ENCODE measurements at regions not wholly inside any gene's neighbourhood (a gene's known extent, or its start where the extent isn't known, plus 50 kb on each side); places are given as distances from the start of the nearest gene placed in this dataset.
"Not testable (repeated sequence)": the region's sequence is repeated elsewhere in the genome, so short reads cannot be mapped to it uniquely, and the experiment has no call there.

GRCh38 chr17:30711626-30712507, 112.6 kb downstream of the CRLF3 start:
- H2AFZ ChIP-seq (ENCODE audit: low read length, unreplicated experiment); H3K27ac ChIP-seq (ENCODE audit: low read depth, low read length); H3K79me2 ChIP-seq (ENCODE audit: control insufficient read depth, insufficient read depth, low read length, unreplicated experiment); H3K27me3 ChIP-seq (ENCODE audit: insufficient read depth, low read length); H3K4me3 ChIP-seq (ENCODE audit: low read depth, low read length); H3K4me1 ChIP-seq (ENCODE audit: control insufficient read depth, insufficient read depth, low read length, unreplicated experiment); H3K36me3 ChIP-seq (ENCODE audit: insufficient read depth, low read length): not testable (repeated sequence)

GRCh38 chr17:30711176-30711575, 113.3 kb downstream of the CRLF3 start:
- H3K4me3 ChIP-seq (ENCODE audit: low read depth, low read length), result not testable (repeated sequence)

GRCh38 chr17:30710276-30711088, 114.0 kb downstream of the CRLF3 start:
- not testable (repeated sequence) for H3K4me1 ChIP-seq (ENCODE audit: control insufficient read depth, insufficient read depth, low read length, unreplicated experiment); H3K79me2 ChIP-seq (ENCODE audit: control insufficient read depth, insufficient read depth, low read length, unreplicated experiment); H3K27ac ChIP-seq (ENCODE audit: low read depth, low read length); H3K36me3 ChIP-seq (ENCODE audit: insufficient read depth, low read length)
- Histone ChIP-seq H3K4me3 (ENCODE audit: low read depth, low read length) (peak overlapping the region; percentile 88), H2AFZ (ENCODE audit: low read length, unreplicated experiment) (peak overlapping the region; percentile 60), H3K27me3 (ENCODE audit: insufficient read depth, low read length) (peaks cover 15% of the 10 kb centered on the region; the same call in 1 of the 2 replicates)

More at GRCh38 chr17:30711176-30711575, 113.3 kb downstream of the CRLF3 start:
- H3K4me1 ChIP-seq (ENCODE audit: control insufficient read depth, insufficient read depth, low read length, unreplicated experiment); H3K79me2 ChIP-seq (ENCODE audit: control insufficient read depth, insufficient read depth, low read length, unreplicated experiment); H2AFZ ChIP-seq (ENCODE audit: low read length, unreplicated experiment); H3K27me3 ChIP-seq (ENCODE audit: insufficient read depth, low read length); H3K27ac ChIP-seq (ENCODE audit: low read depth, low read length); H3K36me3 ChIP-seq (ENCODE audit: insufficient read depth, low read length): not testable (repeated sequence)

- H3K36me3 ChIP-seq (ENCODE audit: insufficient read depth, low read length); H3K4me1 ChIP-seq (ENCODE audit: control insufficient read depth, insufficient read depth, low read length, unreplicated experiment); H3K79me2 ChIP-seq (ENCODE audit: control insufficient read depth, insufficient read depth, low read length, unreplicated experiment); H3K27ac ChIP-seq (ENCODE audit: low read depth, low read length): not testable (repeated sequence)
- H3K27me3 ChIP-seq (ENCODE audit: insufficient read depth, low read length), result peaks cover 17% of the 10 kb centered on the region; the same call in 1 of the 2 replicates
- H2AFZ ChIP-seq (ENCODE audit: low read length, unreplicated experiment), result peak overlapping the region; percentile 60
- H3K4me3 ChIP-seq (ENCODE audit: low read depth, low read length), result peak overlapping the region; percentile 88
Observed at GRCh38 chr17:30709561-30710275, 114.8 kb downstream of the CRLF3 start.

GRCh38 chr17:30709096-30709495, 115.4 kb downstream of the CRLF3 start:
- not testable (repeated sequence) for H3K36me3 ChIP-seq (ENCODE audit: insufficient read depth, low read length); H3K27ac ChIP-seq (ENCODE audit: low read depth, low read length); H3K4me1 ChIP-seq (ENCODE audit: control insufficient read depth, insufficient read depth, low read length, unreplicated experiment); H3K79me2 ChIP-seq (ENCODE audit: control insufficient read depth, insufficient read depth, low read length, unreplicated experiment)
- peak overlapping the region; percentile 38 for H2AFZ ChIP-seq (ENCODE audit: low read length, unreplicated experiment)
- H3K4me3 ChIP-seq (ENCODE audit: low read depth, low read length), result peak overlapping the region; percentile 88
- peaks cover 17% of the 10 kb centered on the region; the same call in 1 of the 2 replicates for H3K27me3 ChIP-seq (ENCODE audit: insufficient read depth, low read length)

- Histone ChIP-seq H3K27ac (ENCODE audit: low read depth, low read length) (peak overlapping the region; percentile 27; the same call in 1 of the 2 replicates), H2AFZ (ENCODE audit: low read length, unreplicated experiment) (peak overlapping the region; percentile 88), H3K4me3 (ENCODE audit: low read depth, low read length) (peak overlapping the region; percentile 88), H3K27me3 (ENCODE audit: insufficient read depth, low read length) (peaks cover 17% of the 10 kb centered on the region; the same call in 1 of the 2 replicates)
- not testable (repeated sequence) for H3K79me2 ChIP-seq (ENCODE audit: control insufficient read depth, insufficient read depth, low read length, unreplicated experiment); H3K36me3 ChIP-seq (ENCODE audit: insufficient read depth, low read length); H3K4me1 ChIP-seq (ENCODE audit: control insufficient read depth, insufficient read depth, low read length, unreplicated experiment)
Observed at GRCh38 chr17:30708241-30709078, 116.0 kb downstream of the CRLF3 start.

GRCh38 chr17:30707724-30708240, 116.7 kb downstream of the CRLF3 start:
- H3K4me1 ChIP-seq (ENCODE audit: control insufficient read depth, insufficient read depth, low read length, unreplicated experiment); H3K36me3 ChIP-seq (ENCODE audit: insufficient read depth, low read length); H3K79me2 ChIP-seq (ENCODE audit: control insufficient read depth, insufficient read depth, low read length, unreplicated experiment): not testable (repeated sequence)
- Histone ChIP-seq H2AFZ (ENCODE audit: low read length, unreplicated experiment) (peak overlapping the region; percentile 88), H3K27me3 (ENCODE audit: insufficient read depth, low read length) (peaks cover 17% of the 10 kb centered on the region; the same call in 1 of the 2 replicates), H3K27ac (ENCODE audit: low read depth, low read length) (peak overlapping the region; percentile 19; the same call in 1 of the 2 replicates), H3K4me3 (ENCODE audit: low read depth, low read length) (peak overlapping the region; percentile 88)

- not testable (repeated sequence) for H3K4me1 ChIP-seq (ENCODE audit: control insufficient read depth, insufficient read depth, low read length, unreplicated experiment); H3K36me3 ChIP-seq (ENCODE audit: insufficient read depth, low read length); H3K79me2 ChIP-seq (ENCODE audit: control insufficient read depth, insufficient read depth, low read length, unreplicated experiment); H3K27ac ChIP-seq (ENCODE audit: low read depth, low read length); H2AFZ ChIP-seq (ENCODE audit: low read length, unreplicated experiment); H3K4me3 ChIP-seq (ENCODE audit: low read depth, low read length)
- peaks cover 17% of the 10 kb centered on the region; the same call in 1 of the 2 replicates for H3K27me3 ChIP-seq (ENCODE audit: insufficient read depth, low read length)
Observed at GRCh38 chr17:30706461-30707335, 117.8 kb downstream of the CRLF3 start.

- H3K4me1 ChIP-seq (ENCODE audit: control insufficient read depth, insufficient read depth, low read length, unreplicated experiment); H3K4me3 ChIP-seq (ENCODE audit: low read depth, low read length); H3K79me2 ChIP-seq (ENCODE audit: control insufficient read depth, insufficient read depth, low read length, unreplicated experiment); H3K27ac ChIP-seq (ENCODE audit: low read depth, low read length); H3K36me3 ChIP-seq (ENCODE audit: insufficient read depth, low read length); H2AFZ ChIP-seq (ENCODE audit: low read length, unreplicated experiment): not testable (repeated sequence)
- peaks cover 17% of the 10 kb centered on the region; the same call in 1 of the 2 replicates for H3K27me3 ChIP-seq (ENCODE audit: insufficient read depth, low read length)
Observed at GRCh38 chr17:30706004-30706403, 118.5 kb downstream of the CRLF3 start.
